HEK293 (cell line): ENCODE measurements at regions not wholly inside any gene's neighbourhood (a gene's known extent, or its start where the extent isn't known, plus 50 kb on each side); places are given as distances from the start of the nearest gene placed in this dataset.

ENCODE experiments used
- CTCF ChIP-seq: fragments of 450-650 bp; formaldehyde crosslinking; IDR thresholded peaks from 2 replicates; pipeline ENCODE4 v1.5.1; 2016; ENCODE audit warnings: missing biosample characterization, missing genetic modification characterization
- ZNF704 ChIP-seq: fragments of 450-650 bp; formaldehyde crosslinking; IDR thresholded peaks from 2 replicates; pipeline ENCODE4 v1.5.1; 2016; ENCODE audit warnings: missing biosample characterization, missing genetic modification characterization
- ZNF777 ChIP-seq: fragments of 450-650 bp; formaldehyde crosslinking; IDR thresholded peaks from 2 replicates; pipeline ENCODE4 v1.5.1; 2017; ENCODE audit warnings: missing biosample characterization, missing genetic modification characterization, borderline replicate concordance
- TF ChIP-seq, protein P1 (sequence below): sonication (generic); formaldehyde crosslinking; IDR thresholded peaks from 2 replicates; pipeline ENCODE4 v1.8.1; 2022; ENCODE audit warnings: mild to moderate bottlenecking, moderate library complexity, missing genetic modification reagents

- TF ChIP-seq CTCF = no peak
- no peak for TF ChIP-seq ZNF704 (tag by site-specific recombination)
- TF ChIP-seq, protein P1, sequence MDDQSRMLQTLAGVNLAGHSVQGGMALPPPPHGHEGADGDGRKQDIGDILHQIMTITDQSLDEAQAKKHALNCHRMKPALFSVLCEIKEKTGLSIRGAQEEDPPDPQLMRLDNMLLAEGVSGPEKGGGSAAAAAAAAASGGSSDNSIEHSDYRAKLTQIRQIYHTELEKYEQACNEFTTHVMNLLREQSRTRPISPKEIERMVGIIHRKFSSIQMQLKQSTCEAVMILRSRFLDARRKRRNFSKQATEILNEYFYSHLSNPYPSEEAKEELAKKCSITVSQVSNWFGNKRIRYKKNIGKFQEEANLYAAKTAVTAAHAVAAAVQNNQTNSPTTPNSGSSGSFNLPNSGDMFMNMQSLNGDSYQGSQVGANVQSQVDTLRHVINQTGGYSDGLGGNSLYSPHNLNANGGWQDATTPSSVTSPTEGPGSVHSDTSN (CRISPR knock-in tag) = no peak
- TF ChIP-seq ZNF777 = no peak
These were observed 195.5 kb upstream of the CIBAR2 start for GRCh38 chr16:85307552-85308364.
